Naive thymus-derived CD4-positive, alpha-beta T cell (primary cell): ENCODE measurements at regions not wholly inside any gene's neighbourhood (a gene's known extent, or its start where the extent isn't known, plus 50 kb on each side); places are given as distances from the start of the nearest gene placed in this dataset.

Source experiments
- ATAC-seq: fragments of 150-1000 bp; cut with Tn5 transposase; 2 replicates; pipeline ENCODE4 v1.10.0; 2021; ENCODE audit warnings: mild to moderate bottlenecking, moderate library complexity
- CTCF ChIA-PET: fragments of 350-600 bp; sonication (Branson Sonifier 250); formaldehyde crosslinking; loops from one replicate; lab custom pipeline; 2021; ENCODE audit warnings: antibody characterized with exemption; lab: Charles Lee
- POLR2A ChIA-PET: fragments of 350-600 bp; sonication (Branson Sonifier 250); formaldehyde crosslinking; loops from one replicate; lab custom pipeline; 2021; ENCODE audit warnings: antibody characterized with exemption, inconsistent platforms; lab: Charles Lee
- DNase-seq, 9 donors: peaks; one replicate each; pipeline versions ENCODE4 v3.0.0 to v3.0.0-alpha.2; 2020 to 2022; ENCODE audit warnings: mixed read lengths in 1 of 9
- H3K27ac ChIP-seq: one replicate; pipeline ENCODE4 v1.7.0; 2013; ENCODE audit warnings: mild to moderate bottlenecking, low read depth, low read length, moderate library complexity
- H3K27me3 ChIP-seq, 2 donors: one replicate each; pipeline ENCODE4 v1.7.0; 2013; ENCODE audit warnings: low read length in 2 of 2, mild to moderate bottlenecking in 2 of 2, moderate library complexity in 2 of 2; ENCODE audit not compliant: control insufficient read depth in 2 of 2, insufficient read depth in 2 of 2
- H3K36me3 ChIP-seq, 3 experiments: 1 replicate in 2 of 3; 2 replicates in 1 of 3; pipeline ENCODE4 v1.7.0; 2013; ENCODE audit warnings: low read length in 3 of 3, mild to moderate bottlenecking in 3 of 3, moderate library complexity in 1 of 3; ENCODE audit not compliant: insufficient read depth in 3 of 3, control insufficient read depth in 2 of 3
- H3K4me1 ChIP-seq, 2 donors: one replicate each; pipeline ENCODE4 v1.7.0; 2013; ENCODE audit warnings: low read length in 2 of 2, mild to moderate bottlenecking in 2 of 2, moderate library complexity in 1 of 2; ENCODE audit not compliant: control insufficient read depth in 2 of 2, insufficient read depth in 2 of 2
- H3K4me3 ChIP-seq: 2 replicates; pipeline ENCODE4 v1.7.0; 2013; ENCODE audit warnings: mild to moderate bottlenecking, low read length
- H3K9me3 ChIP-seq, 3 experiments: 1 replicate in 2 of 3; 2 replicates in 1 of 3; pipeline ENCODE4 v1.7.0; 2013; ENCODE audit warnings: low read length in 3 of 3; ENCODE audit not compliant: control insufficient read depth in 2 of 3
- H3K27ac Mint-ChIP-seq, 9 donors: one replicate each; pipeline ENCODE4 v1.8.0; 2020 to 2022; ENCODE audit warnings: mixed read lengths in 9 of 9, mild to moderate bottlenecking in 8 of 9, moderate library complexity in 5 of 9, inconsistent platforms in 2 of 9
- H3K27me3 Mint-ChIP-seq, 5 donors: one replicate each; pipeline ENCODE4 v1.8.0; 2021 to 2022; ENCODE audit warnings: mixed read lengths in 5 of 5, mild to moderate bottlenecking in 1 of 5
- H3K36me3 Mint-ChIP-seq, 5 donors: one replicate each; pipeline ENCODE4 v1.8.0; 2020 to 2022; ENCODE audit warnings: mixed read lengths in 5 of 5, mild to moderate bottlenecking in 3 of 5, inconsistent platforms in 1 of 5
- H3K4me1 Mint-ChIP-seq, 7 donors: one replicate each; pipeline ENCODE4 v1.8.0; 2020 to 2022; ENCODE audit warnings: mixed read lengths in 7 of 7, mild to moderate bottlenecking in 3 of 7, inconsistent platforms in 1 of 7
- H3K4me3 Mint-ChIP-seq, 10 donors: one replicate each; pipeline ENCODE4 v1.8.0; 2020 to 2022; ENCODE audit warnings: mild to moderate bottlenecking in 10 of 10, mixed read lengths in 10 of 10, moderate library complexity in 6 of 10, inconsistent platforms in 2 of 10
- H3K9me3 Mint-ChIP-seq, 11 donors: one replicate each; pipeline ENCODE4 v1.8.0; 2020 to 2022; ENCODE audit warnings: mixed read lengths in 11 of 11, mild to moderate bottlenecking in 4 of 11, inconsistent platforms in 1 of 11, moderate library complexity in 1 of 11
- intact Hi-C, 2 donors: fragments of 100-400 bp; cut with micrococcal nuclease; formaldehyde crosslinking; loops; one replicate each; pipeline ENCODE4 v1.15.1; 2023

DNA sequence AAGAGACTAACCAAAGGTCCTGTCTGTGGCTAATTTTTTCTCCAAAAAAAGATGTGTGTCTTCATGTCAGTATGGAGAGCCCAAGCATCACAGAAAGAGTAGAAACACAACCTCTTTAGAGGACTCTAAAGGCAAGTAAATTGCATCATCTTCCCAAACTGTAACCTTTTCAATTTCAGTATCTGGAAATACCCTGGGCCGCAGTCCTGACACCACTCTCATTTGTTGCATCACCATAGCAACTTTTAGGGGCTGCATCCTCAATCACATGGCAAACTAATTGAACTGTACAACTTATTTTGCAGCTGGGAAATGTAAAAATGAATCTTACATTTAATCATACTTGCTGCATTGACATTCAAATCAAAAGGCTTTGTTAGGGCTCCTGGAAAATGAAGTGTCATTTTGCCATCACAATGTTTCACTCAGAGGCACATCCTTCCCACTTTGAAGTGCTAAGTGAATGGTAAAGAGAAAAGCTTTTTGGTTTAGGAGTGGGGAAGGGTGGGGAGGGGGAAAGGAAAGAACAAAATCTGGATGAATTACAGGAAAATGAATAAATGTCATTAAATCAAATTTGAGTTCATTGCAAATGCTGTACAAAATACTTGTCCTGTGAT lies 60.6 kb upstream of the GRIA1 start:
- no peak for ATAC-seq
- H3K27ac ChIP-seq: no peak overlapping the region

DNA sequence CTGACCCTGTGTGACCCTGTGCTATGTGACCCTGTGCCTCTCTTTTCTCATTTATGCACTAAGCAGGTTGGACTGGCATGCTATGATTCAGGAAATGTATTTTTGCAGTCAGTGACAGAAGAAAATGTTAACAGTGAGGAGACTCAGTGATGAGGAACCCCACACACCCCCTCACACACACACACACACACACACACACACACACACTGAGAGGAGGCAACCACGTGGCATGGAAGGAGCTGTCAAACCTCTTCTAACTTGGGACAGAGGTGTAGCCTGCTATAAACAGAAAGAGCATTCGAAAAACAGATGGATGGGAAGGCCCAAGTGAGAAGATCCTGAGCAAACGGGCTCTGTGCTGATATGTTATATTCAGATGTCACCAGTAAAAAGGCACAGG lies 57.9 kb upstream of the GRIA1 start:
- H3K4me3 ChIP-seq: no peak overlapping the region
- Mint-ChIP-seq H3K27me3 (peaks cover 0 to 11% (median 6%) of the 10 kb centered on the region in 5 donors), H3K36me3 (no peaks in the 10 kb centered on the region), H3K4me1 (no peaks in the 10 kb centered on the region), H3K9me3 (peaks cover 0 to 5% (median 0%) of the 10 kb centered on the region in 11 donors), H3K27ac (no peak overlapping the region), H3K4me3 (no peak overlapping the region)
- H3K27me3 ChIP-seq: no peaks in the 10 kb centered on the region
- no peaks in the 10 kb centered on the region for H3K36me3 ChIP-seq
- no peaks in the 10 kb centered on the region for H3K4me1 ChIP-seq
- DNase-seq (no peak), ATAC-seq (no peak)
- no peak overlapping the region for H3K27ac ChIP-seq
- ChIA-PET CTCF (no interaction called here), POLR2A (no interaction called here)
- intact Hi-C loops: no loop called here
- H3K9me3 ChIP-seq: no peaks in the 10 kb centered on the region

More for the DNA sequence above, 60.6 kb upstream of the GRIA1 start:
- no peak overlapping the region for H3K27ac Mint-ChIP-seq
- no peaks in the 10 kb centered on the region for H3K27me3 ChIP-seq
- no peaks in the 10 kb centered on the region for H3K4me1 Mint-ChIP-seq
- H3K36me3 Mint-ChIP-seq: no peaks in the 10 kb centered on the region
- no peak overlapping the region for H3K4me3 ChIP-seq
- no peaks in the 10 kb centered on the region for H3K36me3 ChIP-seq
- no peak overlapping the region for H3K4me3 Mint-ChIP-seq
- no peaks in the 10 kb centered on the region for H3K9me3 ChIP-seq
- peaks cover 0 to 11% (median 6%) of the 10 kb centered on the region in 5 donors for H3K27me3 Mint-ChIP-seq
- ChIA-PET POLR2A (no interaction called here), CTCF (no interaction called here)
- H3K4me1 ChIP-seq: no peaks in the 10 kb centered on the region
- intact Hi-C loops: no loop called here
- DNase-seq: no peak
- peaks cover 0 to 6% (median 2%) of the 10 kb centered on the region in 11 donors for H3K9me3 Mint-ChIP-seq

DNA sequence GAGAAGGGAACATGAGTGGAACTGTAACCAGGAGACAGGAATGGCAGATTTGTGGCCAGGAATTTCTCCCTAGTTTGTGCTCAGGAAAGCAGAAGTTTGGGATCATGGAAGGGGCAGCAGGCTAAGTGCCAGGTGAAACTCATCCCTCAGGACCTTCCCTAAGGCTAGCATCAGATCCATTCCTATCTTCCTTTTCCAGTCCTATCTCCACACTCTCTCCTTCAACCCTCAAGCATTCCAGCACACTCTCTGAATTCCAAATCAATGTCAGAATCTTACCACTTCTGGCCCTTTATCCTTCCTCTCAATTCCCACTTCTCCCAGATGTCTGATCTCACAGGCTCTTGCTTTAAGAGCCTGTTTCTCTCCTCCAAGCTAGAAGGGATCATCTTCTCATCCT lies 53.2 kb upstream of the GRIA1 start:
- POLR2A ChIA-PET: no interaction called here
- no peak overlapping the region for H3K4me3 Mint-ChIP-seq

DNA sequence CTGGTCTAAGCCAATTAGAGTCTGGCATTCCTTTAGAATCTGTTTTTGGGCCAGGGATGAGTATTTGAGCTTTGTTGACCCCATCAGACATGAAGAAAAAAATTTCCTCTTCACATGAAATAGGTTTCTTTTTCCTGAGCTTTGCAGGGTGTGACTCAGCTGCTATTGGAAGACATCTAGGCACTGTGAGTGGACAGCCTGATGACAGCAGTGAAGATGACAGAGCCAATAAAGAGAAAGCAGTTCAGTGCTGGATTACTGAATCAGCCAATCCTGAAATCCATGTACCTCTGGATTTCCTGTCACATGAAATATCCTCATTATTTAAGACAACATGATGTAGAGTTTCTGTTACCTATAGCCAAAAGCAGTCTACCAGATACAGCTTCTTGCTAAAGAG lies 51.3 kb upstream of the GRIA1 start:
- POLR2A ChIA-PET: no interaction called here
- Histone ChIP-seq H3K4me3 (no peak overlapping the region), H3K4me1 (no peaks in the 10 kb centered on the region), H3K27ac (no peak overlapping the region), H3K9me3 (no peaks in the 10 kb centered on the region), H3K27me3 (no peaks in the 10 kb centered on the region), H3K36me3 (no peaks in the 10 kb centered on the region)
- Mint-ChIP-seq H3K27me3 (peaks cover 0 to 1% (median 0%) of the 10 kb centered on the region in 5 donors), H3K36me3 (no peaks in the 10 kb centered on the region), H3K4me3 (no peak overlapping the region), H3K4me1 (no peaks in the 10 kb centered on the region), H3K27ac (no peak overlapping the region), H3K9me3 (peaks cover 0 to 3% (median 0%) of the 10 kb centered on the region in 11 donors)
- ATAC-seq (no peak), DNase-seq (no peak)
- intact Hi-C loops: no loop called here
- CTCF ChIA-PET: no interaction called here

More for the DNA sequence above, 53.2 kb upstream of the GRIA1 start:
- Histone ChIP-seq H3K27ac (no peak overlapping the region), H3K4me1 (no peaks in the 10 kb centered on the region), H3K27me3 (no peaks in the 10 kb centered on the region), H3K36me3 (no peaks in the 10 kb centered on the region), H3K4me3 (no peak overlapping the region), H3K9me3 (no peaks in the 10 kb centered on the region)
- Mint-ChIP-seq H3K4me1 (no peaks in the 10 kb centered on the region), H3K27ac (no peak overlapping the region), H3K36me3 (no peaks in the 10 kb centered on the region), H3K9me3 (peaks cover 0 to 5% (median 0%) of the 10 kb centered on the region in 11 donors), H3K27me3 (peaks cover 0 to 11% (median 6%) of the 10 kb centered on the region in 5 donors)
- CTCF ChIA-PET: no interaction called here
- intact Hi-C loops: no loop called here
- ATAC-seq (no peak), DNase-seq (no peak)
